ENCODE measurements at regions not wholly inside any gene's neighbourhood (a gene's known extent, or its start where the extent isn't known, plus 50 kb on each side); places are given as distances from the start of the nearest gene placed in this dataset.

DNA sequence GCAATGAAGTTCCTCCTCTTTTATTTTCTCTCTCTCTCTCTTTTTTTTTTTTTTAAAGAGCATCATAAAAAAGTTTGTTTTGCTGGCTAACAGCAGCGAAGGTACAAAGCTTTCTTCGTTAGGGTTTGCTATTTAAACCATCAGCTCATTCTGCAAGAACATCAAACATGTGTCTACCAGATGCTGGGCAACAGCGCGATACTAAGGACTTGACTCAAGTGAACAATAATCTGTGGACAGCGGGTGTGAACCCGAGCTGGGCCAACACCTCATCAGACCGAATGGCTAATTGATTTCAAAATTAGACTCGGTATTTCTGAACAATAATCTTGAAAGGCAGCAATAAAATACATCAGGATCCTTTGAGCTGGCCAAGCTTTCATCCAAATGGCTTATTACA is 246.4 kb downstream of the FBXO8 start:
- no peak overlapping the region for H3K56ac ChIP-seq (ENCODE audit: insufficient read length, low read depth, low read length)
- H2BK120ac ChIP-seq (ENCODE audit: low read depth, low read length, poor library complexity, severe bottlenecking): no peak overlapping the region
- no peak overlapping the region for H3K23ac ChIP-seq (ENCODE audit: insufficient read length, low read depth, low read length)
- H3K4me1 ChIP-seq (ENCODE audit: insufficient read depth, low read length): peaks cover 6% of the 10 kb centered on the region; the same call in 1 of the 2 replicates
- Mint-ChIP-seq H3K4me1 (peaks cover 23 to 38% of the 10 kb centered on the region in 2 experiments), H3K36me3 (ENCODE audit: insufficient read depth in 1 of 3, low read depth in 3 of 3) (no peaks in the 10 kb centered on the region), H3K27me3 (ENCODE audit: low read depth) (peaks cover 5% of the 10 kb centered on the region), H3K4me3 (no peak overlapping the region), H3K27ac (no peak overlapping the region), H3K9me3 (no peaks in the 10 kb centered on the region)
- no peaks in the 10 kb centered on the region for H3K27me3 ChIP-seq (ENCODE audit: insufficient read depth, low read length)
- no peaks in the 10 kb centered on the region for H3K79me2 ChIP-seq (ENCODE audit: insufficient read depth, low read length)
- H3T11ph ChIP-seq (ENCODE audit: low read length): no peak overlapping the region
- H4K20me1 ChIP-seq (ENCODE audit: control insufficient read depth, insufficient read depth, insufficient read length): no peaks in the 10 kb centered on the region
- no peak overlapping the region for H2BK20ac ChIP-seq (ENCODE audit: low read depth, low read length, poor library complexity, severe bottlenecking)
- no peak overlapping the region for H3K4ac ChIP-seq (ENCODE audit: low read depth, low read length)
- TF ChIP-seq, protein P1, sequence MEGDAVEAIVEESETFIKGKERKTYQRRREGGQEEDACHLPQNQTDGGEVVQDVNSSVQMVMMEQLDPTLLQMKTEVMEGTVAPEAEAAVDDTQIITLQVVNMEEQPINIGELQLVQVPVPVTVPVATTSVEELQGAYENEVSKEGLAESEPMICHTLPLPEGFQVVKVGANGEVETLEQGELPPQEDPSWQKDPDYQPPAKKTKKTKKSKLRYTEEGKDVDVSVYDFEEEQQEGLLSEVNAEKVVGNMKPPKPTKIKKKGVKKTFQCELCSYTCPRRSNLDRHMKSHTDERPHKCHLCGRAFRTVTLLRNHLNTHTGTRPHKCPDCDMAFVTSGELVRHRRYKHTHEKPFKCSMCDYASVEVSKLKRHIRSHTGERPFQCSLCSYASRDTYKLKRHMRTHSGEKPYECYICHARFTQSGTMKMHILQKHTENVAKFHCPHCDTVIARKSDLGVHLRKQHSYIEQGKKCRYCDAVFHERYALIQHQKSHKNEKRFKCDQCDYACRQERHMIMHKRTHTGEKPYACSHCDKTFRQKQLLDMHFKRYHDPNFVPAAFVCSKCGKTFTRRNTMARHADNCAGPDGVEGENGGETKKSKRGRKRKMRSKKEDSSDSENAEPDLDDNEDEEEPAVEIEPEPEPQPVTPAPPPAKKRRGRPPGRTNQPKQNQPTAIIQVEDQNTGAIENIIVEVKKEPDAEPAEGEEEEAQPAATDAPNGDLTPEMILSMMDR (conservative IDR thresholded peaks at IDR 0.05): no peak
- no peaks in the 10 kb centered on the region for H3K79me1 ChIP-seq (ENCODE audit: insufficient read depth, low read depth, low read length, poor library complexity, severe bottlenecking)
- no peak overlapping the region for H3K27ac ChIP-seq (ENCODE audit: insufficient read length, low read depth, low read length)
- H2BK5ac ChIP-seq (ENCODE audit: insufficient read length, low read length): no peak overlapping the region
- H2BK12ac ChIP-seq (ENCODE audit: insufficient read length, low read depth, low read length): no peak overlapping the region
- WGBS (ENCODE audit: extremely low coverage, insufficient read length, low lambda C conversion rate): no CpG with 5 or more reads among the region's 8 CpGs
- no peak overlapping the region for H3K14ac ChIP-seq (ENCODE audit: insufficient read depth, low read length)
- no peak overlapping the region for H4K91ac ChIP-seq (ENCODE audit: insufficient read length, low read depth, low read length)
- H4K5ac ChIP-seq (ENCODE audit: insufficient read length, low read depth, low read length): no peak overlapping the region
- H3K23me2 ChIP-seq (ENCODE audit: insufficient read length, low read depth, low read length, poor library complexity, severe bottlenecking): no peaks in the 10 kb centered on the region
- H4K8ac ChIP-seq (replicated peaks; ENCODE audit: insufficient read length, low read depth, low read length): no peak overlapping the region
- H2BK15ac ChIP-seq (ENCODE audit: low read depth, low read length): no peak overlapping the region
- H2AK5ac ChIP-seq (ENCODE audit: insufficient read length, low read length): no peak overlapping the region
- no peak overlapping the region for H3K4me2 ChIP-seq (ENCODE audit: insufficient read depth, insufficient read length, low read length)
- no peak overlapping the region for H2AFZ ChIP-seq (ENCODE audit: low read length)
- no peaks in the 10 kb centered on the region for H3K9me3 ChIP-seq (ENCODE audit: control insufficient read depth, low read depth, low read length)
- no peak overlapping the region for H3K9ac ChIP-seq (ENCODE audit: extremely low read depth, insufficient read length, low read length)
- no peak overlapping the region for H3K18ac ChIP-seq (ENCODE audit: insufficient read length, low read depth, low read length)
- no peak for DNase-seq
